Lung (tissue), 11 donors: ENCODE measurements at regions not wholly inside any gene's neighbourhood (a gene's known extent, or its start where the extent isn't known, plus 50 kb on each side); places are given as distances from the start of the nearest gene placed in this dataset.

Experiments
- ATAC-seq: fragments of 200-7000 bp; cut with Tn5 transposase; one replicate; pipeline ENCODE4 v1.9.1; 2020; ENCODE audit warnings: moderate number of reproducible peaks; ENCODE audit not compliant: insufficient read depth, low FRiP score
- DNase-seq, 3 donors: peaks; one replicate each; pipeline ENCODE4 v3.0.0-alpha.2; 2013 to 2017
- H3K27ac ChIP-seq, 2 donors: one replicate each; pipeline ENCODE4 v1.5.1; 2013; ENCODE audit warnings: mild to moderate bottlenecking in 2 of 2, moderate library complexity in 2 of 2, control low read depth in 1 of 2, inconsistent platforms in 1 of 2, low read depth in 1 of 2, low read length in 1 of 2
- H3K27me3 ChIP-seq, 3 donors: one replicate each; pipeline ENCODE4 v1.5.1; 2013; ENCODE audit warnings: low read length in 2 of 3; ENCODE audit not compliant: control insufficient read depth in 3 of 3, insufficient read depth in 3 of 3
- H3K36me3 ChIP-seq, 4 donors: one replicate each; pipeline ENCODE4 v1.5.1; 2013; ENCODE audit warnings: low read length in 4 of 4, mild to moderate bottlenecking in 1 of 4, moderate library complexity in 1 of 4; ENCODE audit not compliant: control insufficient read depth in 4 of 4, insufficient read depth in 4 of 4
- H3K4me1 ChIP-seq, 5 donors: one replicate each; pipeline ENCODE4 v1.5.1; 2013; ENCODE audit warnings: low read length in 5 of 5, mild to moderate bottlenecking in 2 of 5, moderate library complexity in 1 of 5; ENCODE audit not compliant: control insufficient read depth in 5 of 5, insufficient read depth in 5 of 5
- H3K4me3 ChIP-seq: one replicate; pipeline ENCODE4 v1.5.1; 2013; ENCODE audit warnings: mild to moderate bottlenecking, control low read depth, moderate library complexity
- H3K9ac ChIP-seq, 2 donors: one replicate each; pipeline ENCODE4 v1.5.1; 2013; ENCODE audit warnings: low read length in 2 of 2, control low read depth in 1 of 2; ENCODE audit not compliant: insufficient read depth in 1 of 2
- H3K9me3 ChIP-seq, 4 donors: one replicate each; pipeline ENCODE4 v1.5.1; 2013; ENCODE audit warnings: low read length in 3 of 4, mild to moderate bottlenecking in 1 of 4, moderate library complexity in 1 of 4; ENCODE audit not compliant: control insufficient read depth in 4 of 4, insufficient read depth in 3 of 4
- CTCF ChIP-seq: IDR thresholded peaks from 2 replicates; pipeline ENCODE4 v1.5.1; 2012; ENCODE audit warnings: mild to moderate bottlenecking; ENCODE audit errors: control extremely low read depth, extremely low read depth
- WGBS, 2 donors: extraction: QIAGEN DNeasy Blood & Tissue Kit; methylation state at CpG; one replicate each; pipeline ENCODE4 v1.1.7; 2013; 5-methylcytosine and 5-hydroxymethylcytosine counted together
- donor health status: control.
- donor health status: control.
- donor health status: Bipolar disorder and iron deficiency.
- donor health status: healthy.
- donor health status: DM: yes; HTN: yes; CAD: no.

GRCh38 chr5:74356009-74356695, 284.4 kb downstream of the ENC1 start:
- Histone ChIP-seq H3K4me1 (peaks cover 0 to 8% (median 0%) of the 10 kb centered on the region in 5 donors), H3K9ac (no peak overlapping the region), H3K36me3 (no peaks in the 10 kb centered on the region), H3K9me3 (no peaks in the 10 kb centered on the region), H3K27me3 (no peaks in the 10 kb centered on the region), H3K27ac (no peak overlapping the region), H3K4me3 (no peak overlapping the region)
- ATAC-seq (no peak), DNase-seq (no peak)
- no peak for TF ChIP-seq CTCF
- 74 to 87% methylated on average over 7 of the region's 7 CpGs for WGBS, 2 donors

DNA sequence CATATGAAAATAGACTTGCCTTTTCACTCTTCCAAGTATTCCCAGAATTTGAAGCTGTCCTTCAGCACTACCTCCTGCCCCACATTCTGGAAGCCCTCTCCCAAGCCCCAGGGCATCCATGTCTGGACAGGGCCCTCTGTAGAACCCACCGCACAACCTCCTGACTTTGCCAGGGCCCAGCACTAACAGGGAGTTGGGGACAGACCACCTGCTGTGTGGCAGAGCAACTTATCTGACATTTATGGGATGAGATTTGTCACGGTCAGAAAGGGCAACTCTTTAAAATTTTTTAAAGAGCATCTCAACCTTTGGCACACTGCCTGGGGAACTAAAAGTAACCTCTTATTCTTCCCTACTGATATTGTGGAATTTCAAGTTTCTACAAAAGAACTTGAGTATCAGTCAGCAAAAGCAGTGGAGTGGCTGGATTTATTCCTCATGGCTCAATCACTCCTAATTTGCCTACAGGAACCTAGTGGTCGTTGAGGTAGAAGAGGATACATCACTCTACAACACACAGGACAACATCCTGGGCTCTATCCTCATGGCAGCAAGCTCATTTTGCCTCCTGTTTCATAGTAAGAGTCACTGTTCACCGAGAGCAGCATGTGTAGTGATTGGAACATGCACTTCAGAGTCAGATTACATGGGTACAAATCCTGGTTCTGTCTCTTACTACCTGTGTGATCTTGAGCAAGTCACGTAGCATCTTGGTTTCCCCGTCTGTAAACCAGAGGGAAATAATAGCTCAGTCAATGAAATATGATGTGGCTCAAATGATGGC, 285.3 kb downstream of the ENC1 start:
- no peaks in the 10 kb centered on the region for H3K27me3 ChIP-seq
- H3K27ac ChIP-seq, result no peak overlapping the region
- ATAC-seq, result no peak
- H3K4me3 ChIP-seq, result no peak overlapping the region
- TF ChIP-seq CTCF, result no peak
- H3K36me3 ChIP-seq, result no peaks in the 10 kb centered on the region
- no peak for DNase-seq
- no peak overlapping the region for H3K9ac ChIP-seq
- H3K4me1 ChIP-seq, result peaks cover 0 to 3% (median 0%) of the 10 kb centered on the region in 5 donors
- peaks cover 0 to 2% (median 0%) of the 10 kb centered on the region in 4 donors for H3K9me3 ChIP-seq
- WGBS, 2 donors, result 78 to 83% methylated on average over 6 of the region's 6 CpGs

DNA sequence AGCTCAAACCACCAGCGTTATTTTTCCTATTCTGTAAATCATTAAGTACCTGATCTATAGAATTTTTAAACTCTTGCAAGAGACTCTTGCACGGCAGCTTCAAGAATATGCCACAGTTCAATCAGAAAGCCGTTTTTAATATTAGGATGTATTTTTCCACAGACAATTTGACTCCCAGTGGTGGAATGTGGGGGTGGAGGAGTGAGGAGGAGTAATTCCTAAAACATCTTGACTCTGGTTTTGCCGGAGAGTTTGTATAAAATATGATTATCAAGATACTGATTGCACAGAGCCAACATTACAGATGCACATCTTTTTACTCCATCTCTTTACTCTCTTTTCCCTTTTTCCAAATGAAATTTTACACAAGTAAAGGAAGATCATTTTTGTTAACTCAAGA, 288.3 kb downstream of the ENC1 start:
- Histone ChIP-seq H3K27ac (no peak overlapping the region), H3K36me3 (no peaks in the 10 kb centered on the region), H3K4me3 (no peak overlapping the region), H3K9me3 (peaks cover 0 to 2% (median 0%) of the 10 kb centered on the region in 4 donors), H3K27me3 (no peaks in the 10 kb centered on the region), H3K4me1 (peaks cover 0 to 3% (median 0%) of the 10 kb centered on the region in 5 donors), H3K9ac (no peak overlapping the region)
- no peak for TF ChIP-seq CTCF
- 82 to 93% methylated on average over 4 of the region's 4 CpGs for WGBS, 2 donors
- DNase-seq, result no peak
- ATAC-seq, result no peak
